Neural crest cell (in vitro differentiated cells): ENCODE measurements at regions not wholly inside any gene's neighbourhood (a gene's known extent, or its start where the extent isn't known, plus 50 kb on each side); places are given as distances from the start of the nearest gene placed in this dataset.

Source experiments
- DNase-seq: peaks from one replicate; pipeline ENCODE4 v3.0.0; 2021; ENCODE audit warnings: low read depth, mixed read lengths, low spot score
- H3K27ac Mint-ChIP-seq: one replicate; pipeline ENCODE4 v1.8.0; 2021; ENCODE audit warnings: mild to moderate bottlenecking, mixed read lengths; ENCODE audit not compliant: unreplicated experiment
- H3K27me3 Mint-ChIP-seq: 2 replicates; pipeline ENCODE4 v1.8.0; 2021; ENCODE audit warnings: low read depth, mild to moderate bottlenecking, mixed read lengths
- H3K36me3 Mint-ChIP-seq: 2 replicates; pipeline ENCODE4 v1.8.0; 2021; ENCODE audit warnings: low read depth, mild to moderate bottlenecking, mixed read lengths
- H3K4me1 Mint-ChIP-seq: 2 replicates; pipeline ENCODE4 v1.8.0; 2021; ENCODE audit warnings: mixed read lengths
- H3K4me3 Mint-ChIP-seq: one replicate; pipeline ENCODE4 v1.8.0; 2021; ENCODE audit warnings: mild to moderate bottlenecking, mixed read lengths
- H3K9me3 Mint-ChIP-seq: 2 replicates; pipeline ENCODE4 v1.8.0; 2021; ENCODE audit warnings: mixed read lengths
- TF ChIP-seq, protein P1 (sequence below): fragments of 200-600 bp; sonication (generic); conservative IDR thresholded peaks from 2 replicates; pipeline ENCODE4 v1.5.0; 2021; ENCODE audit warnings: antibody characterized with exemption, mild to moderate bottlenecking

DNA sequence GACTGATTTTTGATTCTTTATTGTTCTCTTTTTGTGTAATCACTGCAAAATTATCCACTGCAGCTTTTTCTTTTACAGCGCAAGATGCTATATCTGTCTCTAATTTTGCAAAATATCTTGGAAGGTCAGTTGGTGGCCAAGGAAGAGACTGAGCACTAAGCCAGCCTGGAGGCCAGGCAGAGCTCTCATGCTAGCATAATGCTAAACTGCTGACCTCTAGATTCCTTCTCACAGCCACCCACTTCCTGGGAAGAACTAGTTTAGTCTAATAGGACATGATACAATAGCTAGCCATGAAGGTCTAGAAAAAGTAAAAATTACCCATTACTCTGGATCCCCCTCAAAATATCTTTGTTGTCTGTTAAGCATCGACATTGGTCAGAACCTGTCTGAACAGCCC is 227.2 kb upstream of the ARHGAP20 start:
- no peak for DNase-seq
- Mint-ChIP-seq H3K9me3 (peaks cover 3% of the 10 kb centered on the region), H3K36me3 (peaks cover 2% of the 10 kb centered on the region), H3K27me3 (no peaks in the 10 kb centered on the region), H3K4me3 (no peak overlapping the region), H3K4me1 (peaks cover 5% of the 10 kb centered on the region), H3K27ac (no peak overlapping the region)
- TF ChIP-seq, protein P1, sequence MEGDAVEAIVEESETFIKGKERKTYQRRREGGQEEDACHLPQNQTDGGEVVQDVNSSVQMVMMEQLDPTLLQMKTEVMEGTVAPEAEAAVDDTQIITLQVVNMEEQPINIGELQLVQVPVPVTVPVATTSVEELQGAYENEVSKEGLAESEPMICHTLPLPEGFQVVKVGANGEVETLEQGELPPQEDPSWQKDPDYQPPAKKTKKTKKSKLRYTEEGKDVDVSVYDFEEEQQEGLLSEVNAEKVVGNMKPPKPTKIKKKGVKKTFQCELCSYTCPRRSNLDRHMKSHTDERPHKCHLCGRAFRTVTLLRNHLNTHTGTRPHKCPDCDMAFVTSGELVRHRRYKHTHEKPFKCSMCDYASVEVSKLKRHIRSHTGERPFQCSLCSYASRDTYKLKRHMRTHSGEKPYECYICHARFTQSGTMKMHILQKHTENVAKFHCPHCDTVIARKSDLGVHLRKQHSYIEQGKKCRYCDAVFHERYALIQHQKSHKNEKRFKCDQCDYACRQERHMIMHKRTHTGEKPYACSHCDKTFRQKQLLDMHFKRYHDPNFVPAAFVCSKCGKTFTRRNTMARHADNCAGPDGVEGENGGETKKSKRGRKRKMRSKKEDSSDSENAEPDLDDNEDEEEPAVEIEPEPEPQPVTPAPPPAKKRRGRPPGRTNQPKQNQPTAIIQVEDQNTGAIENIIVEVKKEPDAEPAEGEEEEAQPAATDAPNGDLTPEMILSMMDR = no peak

- TF ChIP-seq, protein P1 = no peak
- no peaks in the 10 kb centered on the region for H3K27me3 Mint-ChIP-seq
- H3K4me3 Mint-ChIP-seq = no peak overlapping the region
- peaks cover 2% of the 10 kb centered on the region for H3K36me3 Mint-ChIP-seq
- no peaks in the 10 kb centered on the region for H3K9me3 Mint-ChIP-seq
- no peak overlapping the region for H3K27ac Mint-ChIP-seq
- H3K4me1 Mint-ChIP-seq = peaks cover 15% of the 10 kb centered on the region
- DNase-seq = no peak
Observed at GRCh38 chr11:110935018-110935640, 222.9 kb upstream of the ARHGAP20 start.

GRCh38 chr11:110929129-110929528 is 216.9 kb upstream of the ARHGAP20 start:
- H3K27me3 Mint-ChIP-seq = no peaks in the 10 kb centered on the region
- H3K4me3 Mint-ChIP-seq = no peak overlapping the region
- no peak overlapping the region for H3K27ac Mint-ChIP-seq
- H3K36me3 Mint-ChIP-seq = peaks cover 2% of the 10 kb centered on the region
- TF ChIP-seq, protein P1 = no peak
- no peak for DNase-seq
- peaks cover 7% of the 10 kb centered on the region for H3K9me3 Mint-ChIP-seq
- H3K4me1 Mint-ChIP-seq = peaks cover 15% of the 10 kb centered on the region

GRCh38 chr11:110928391-110928790 is 216.2 kb upstream of the ARHGAP20 start:
- peaks cover 13% of the 10 kb centered on the region for H3K4me1 Mint-ChIP-seq
- H3K27me3 Mint-ChIP-seq = no peaks in the 10 kb centered on the region
- H3K4me3 Mint-ChIP-seq = no peak overlapping the region
- DNase-seq = no peak
- H3K27ac Mint-ChIP-seq = no peak overlapping the region
- H3K36me3 Mint-ChIP-seq = peaks cover 2% of the 10 kb centered on the region
- H3K9me3 Mint-ChIP-seq = peaks cover 7% of the 10 kb centered on the region
- TF ChIP-seq, protein P1 = no peak

GRCh38 chr11:110921742-110922521 is 209.7 kb upstream of the ARHGAP20 start:
- TF ChIP-seq, protein P1 = no peak
- no peak for DNase-seq
- no peak overlapping the region for H3K27ac Mint-ChIP-seq
- H3K4me1 Mint-ChIP-seq = peaks cover 6% of the 10 kb centered on the region
- no peak overlapping the region for H3K4me3 Mint-ChIP-seq
- no peaks in the 10 kb centered on the region for H3K27me3 Mint-ChIP-seq
- peaks cover 2% of the 10 kb centered on the region for H3K36me3 Mint-ChIP-seq
- H3K9me3 Mint-ChIP-seq = peaks cover 5% of the 10 kb centered on the region
